ENCODE measurements at regions not wholly inside any gene's neighbourhood (a gene's known extent, or its start where the extent isn't known, plus 50 kb on each side); places are given as distances from the start of the nearest gene placed in this dataset.

GRCh38 chr17:72226322-72226721 lies 105.5 kb downstream of the SOX9 start:
- TF ChIP-seq CTCF (IDR thresholded peaks at IDR 0.05), result no peak
- TF ChIP-seq REST (IDR thresholded peaks at IDR 0.05), result no peak
- TF ChIP-seq POLR2A (IDR thresholded peaks at IDR 0.05; ENCODE audit: low read length), result no peak
- no peak for TF ChIP-seq TP53 (CRISPR knock-in tag; IDR thresholded peaks at IDR 0.05)
- no peak for TF ChIP-seq MYC (IDR thresholded peaks at IDR 0.05; ENCODE audit: borderline replicate concordance, low read length)
- TF ChIP-seq EP300 (IDR thresholded peaks at IDR 0.05), result no peak
- TF ChIP-seq E2F6 (IDR thresholded peaks at IDR 0.05; ENCODE audit: borderline replicate concordance, low read depth), result no peak
- TF ChIP-seq SREBF2 (IDR thresholded peaks at IDR 0.05), result no peak
- no peak for TF ChIP-seq ZC3H11A (IDR thresholded peaks at IDR 0.05)
- TF ChIP-seq RNF2 (IDR thresholded peaks at IDR 0.05; ENCODE audit: borderline replicate concordance, low read depth), result no peak
